Endothelial cell (in vitro differentiated cells): ENCODE measurements at regions not wholly inside any gene's neighbourhood (a gene's known extent, or its start where the extent isn't known, plus 50 kb on each side); places are given as distances from the start of the nearest gene placed in this dataset.

ENCODE experiments used
- DNase-seq: peaks from one replicate; pipeline ENCODE4 v3.0.0; 2021; ENCODE audit warnings: low spot score
- H3K27ac Mint-ChIP-seq: one replicate; pipeline ENCODE4 v1.8.0; 2021; ENCODE audit warnings: mixed read lengths, inconsistent platforms; ENCODE audit not compliant: unreplicated experiment
- H3K27me3 Mint-ChIP-seq: one replicate; pipeline ENCODE4 v1.8.0; 2021; ENCODE audit warnings: mild to moderate bottlenecking, moderate library complexity, mixed read lengths, inconsistent platforms; ENCODE audit not compliant: unreplicated experiment
- H3K36me3 Mint-ChIP-seq: one replicate; pipeline ENCODE4 v1.8.0; 2021; ENCODE audit warnings: mild to moderate bottlenecking, low read depth, mixed read lengths, inconsistent platforms; ENCODE audit not compliant: unreplicated experiment
- H3K4me1 Mint-ChIP-seq: one replicate; pipeline ENCODE4 v1.8.0; 2021; ENCODE audit warnings: mild to moderate bottlenecking, mixed read lengths, inconsistent platforms; ENCODE audit not compliant: unreplicated experiment
- H3K4me3 Mint-ChIP-seq: one replicate; pipeline ENCODE4 v1.8.0; 2021; ENCODE audit warnings: mild to moderate bottlenecking, mixed read lengths, inconsistent platforms; ENCODE audit not compliant: unreplicated experiment
- H3K9me3 Mint-ChIP-seq: one replicate; pipeline ENCODE4 v1.8.0; 2021; ENCODE audit warnings: mixed read lengths, inconsistent platforms; ENCODE audit not compliant: unreplicated experiment
- CTCF ChIP-seq: fragments of 200-600 bp; sonication (generic); IDR thresholded peaks from one replicate; pipeline ENCODE4 v1.5.0; 2021; ENCODE audit warnings: antibody characterized with exemption; ENCODE audit not compliant: unreplicated experiment

- Mint-ChIP-seq H3K4me1 (peaks cover 7% of the 10 kb centered on the region), H3K27ac (no peak overlapping the region)
Observed at GRCh38 chr6:139549561-139550070, 175.2 kb upstream of the CITED2 start.

GRCh38 chr6:139547804-139548203 is 173.4 kb upstream of the CITED2 start:
- H3K27ac Mint-ChIP-seq = no peak overlapping the region
- H3K36me3 Mint-ChIP-seq = no peaks in the 10 kb centered on the region
- no peaks in the 10 kb centered on the region for H3K27me3 Mint-ChIP-seq
- H3K9me3 Mint-ChIP-seq = no peaks in the 10 kb centered on the region
- H3K4me3 Mint-ChIP-seq = no peak overlapping the region
- no peak for TF ChIP-seq CTCF
- no peak for DNase-seq
- peaks cover 7% of the 10 kb centered on the region for H3K4me1 Mint-ChIP-seq

More at GRCh38 chr6:139549561-139550070, 175.2 kb upstream of the CITED2 start:
- TF ChIP-seq CTCF = no peak
- no peak for DNase-seq
- H3K4me3 Mint-ChIP-seq = no peak overlapping the region
- H3K36me3 Mint-ChIP-seq = no peaks in the 10 kb centered on the region
- H3K9me3 Mint-ChIP-seq = no peaks in the 10 kb centered on the region
- no peaks in the 10 kb centered on the region for H3K27me3 Mint-ChIP-seq

GRCh38 chr6:139547122-139547776 is 172.8 kb upstream of the CITED2 start:
- H3K27ac Mint-ChIP-seq = no peak overlapping the region
- peaks cover 7% of the 10 kb centered on the region for H3K4me1 Mint-ChIP-seq
- DNase-seq = no peak
- no peak overlapping the region for H3K4me3 Mint-ChIP-seq
- H3K27me3 Mint-ChIP-seq = no peaks in the 10 kb centered on the region
- no peaks in the 10 kb centered on the region for H3K9me3 Mint-ChIP-seq
- no peak for TF ChIP-seq CTCF
- no peaks in the 10 kb centered on the region for H3K36me3 Mint-ChIP-seq

- no peak for DNase-seq
- Mint-ChIP-seq H3K4me3 (no peak overlapping the region), H3K36me3 (no peaks in the 10 kb centered on the region), H3K27ac (no peak overlapping the region), H3K9me3 (no peaks in the 10 kb centered on the region), H3K4me1 (peaks cover 7% of the 10 kb centered on the region), H3K27me3 (no peaks in the 10 kb centered on the region)
- TF ChIP-seq CTCF = no peak
Observed at GRCh38 chr6:139546106-139546472, 171.6 kb upstream of the CITED2 start.

GRCh38 chr6:139545206-139546105 is 171.0 kb upstream of the CITED2 start:
- Mint-ChIP-seq H3K36me3 (no peaks in the 10 kb centered on the region), H3K4me1 (peaks cover 13% of the 10 kb centered on the region), H3K27ac (no peak overlapping the region), H3K4me3 (no peak overlapping the region), H3K27me3 (no peaks in the 10 kb centered on the region), H3K9me3 (no peaks in the 10 kb centered on the region)
- DNase-seq = no peak
- no peak for TF ChIP-seq CTCF
